ENCODE measurements at regions not wholly inside any gene's neighbourhood (a gene's known extent, or its start where the extent isn't known, plus 50 kb on each side); places are given as distances from the start of the nearest gene placed in this dataset.

GRCh38 chr2:147223119-147223518 is 621.7 kb upstream of the ACVR2A start:
- TF ChIP-seq CTCF (IDR thresholded peaks at IDR 0.05) (no peak), EP300 (IDR thresholded peaks at IDR 0.05) (no peak), POLR2AphosphoS5 (IDR thresholded peaks at IDR 0.05) (no peak), POLR2A (IDR thresholded peaks at IDR 0.05) (no peak)

All from suprapubic skin (tissue), 4 donors.